Caco-2 (cell line): ENCODE measurements at regions not wholly inside any gene's neighbourhood (a gene's known extent, or its start where the extent isn't known, plus 50 kb on each side); places are given as distances from the start of the nearest gene placed in this dataset.

ENCODE experiments used
- BruUV-seq: library from RNA; stranded (reverse); fragments of 400-500 nt; replicated peaks from 2 replicates; lab custom pipeline; 2021; lab: Mats Ljungman, UMichigan
- CTCF ChIA-PET: fragments of 300-600 bp; sonication (Branson Sonifier 250); formaldehyde crosslinking; loops from one replicate; lab custom pipeline; 2022; ENCODE audit warnings: antibody characterized with exemption; lab: Charles Lee
- POLR2A ChIA-PET: fragments of 300-600 bp; sonication (Branson Sonifier 250); formaldehyde crosslinking; loops from one replicate; lab custom pipeline; 2022; ENCODE audit warnings: antibody characterized with exemption; lab: Charles Lee
- DNase-seq, 2 experiments: peaks; one replicate each; pipeline versions ENCODE4 v3.0.0 to v3.0.0-alpha.2; 2020 to 2022
- H3K27me3 ChIP-seq: replicated peaks from 2 replicates; pipeline ENCODE4 v1.6.0; 2011; ENCODE audit warnings: low read length; ENCODE audit not compliant: control insufficient read depth, insufficient read depth
- H3K36me3 ChIP-seq: 2 replicates; pipeline ENCODE4 v1.5.1; 2011; ENCODE audit warnings: low read length; ENCODE audit not compliant: control insufficient read depth, insufficient read depth
- H3K4me1 ChIP-seq: fragments of 250-450 bp; sonication (Bioruptor Pico); 2 replicates; pipeline ENCODE4 v1.5.1; 2020; ENCODE audit warnings: mild to moderate bottlenecking
- H3K4me3 ChIP-seq: 2 replicates; pipeline ENCODE4 v1.5.1; 2011; ENCODE audit warnings: low read depth, mild to moderate bottlenecking, control low read depth, low read length
- H3K9me3 ChIP-seq: fragments of 250-450 bp; sonication (Bioruptor Pico); 2 replicates; pipeline ENCODE4 v1.5.1; 2020; ENCODE audit warnings: mild to moderate bottlenecking, moderate library complexity
- H3K27ac Mint-ChIP-seq: one replicate; pipeline ENCODE4 v1.8.0; 2022; ENCODE audit warnings: mixed read lengths; ENCODE audit not compliant: unreplicated experiment
- H3K27me3 Mint-ChIP-seq: one replicate; pipeline ENCODE4 v1.8.0; 2022; ENCODE audit warnings: mixed read lengths; ENCODE audit not compliant: insufficient read depth, unreplicated experiment
- H3K36me3 Mint-ChIP-seq: one replicate; pipeline ENCODE4 v1.8.0; 2022; ENCODE audit warnings: mild to moderate bottlenecking, mixed read lengths; ENCODE audit not compliant: insufficient read depth, unreplicated experiment
- H3K4me1 Mint-ChIP-seq: one replicate; pipeline ENCODE4 v1.8.0; 2022; ENCODE audit warnings: low read depth, mixed read lengths; ENCODE audit not compliant: unreplicated experiment
- H3K4me3 Mint-ChIP-seq: one replicate; pipeline ENCODE4 v1.8.0; 2022; ENCODE audit warnings: mild to moderate bottlenecking, moderate library complexity, mixed read lengths; ENCODE audit not compliant: unreplicated experiment
- H3K9me3 Mint-ChIP-seq: one replicate; pipeline ENCODE4 v1.8.0; 2022; ENCODE audit warnings: mixed read lengths; ENCODE audit not compliant: unreplicated experiment
- CTCF ChIP-seq, 2 experiments: fragments of 200-600 bp in 1 of 2; IDR thresholded peaks; 1 replicate in 1 of 2; 2 replicates in 1 of 2; pipeline versions ENCODE4 v1.5.1 to v1.8.0; 2011 to 2022; ENCODE audit warnings: antibody characterized with exemption in 1 of 2, control low read depth in 1 of 2, inconsistent platforms in 1 of 2, low read depth in 1 of 2, low read length in 1 of 2, mild to moderate bottlenecking in 1 of 2, moderate library complexity in 1 of 2; ENCODE audit not compliant: insufficient read depth in 1 of 2, severe bottlenecking in 1 of 2, unreplicated experiment in 1 of 2
- intact Hi-C: fragments of 100-400 bp; cut with micrococcal nuclease; formaldehyde crosslinking; loops from one replicate; pipeline ENCODE4 v1.10.0; 2022; ENCODE audit not compliant: unreplicated experiment

DNA sequence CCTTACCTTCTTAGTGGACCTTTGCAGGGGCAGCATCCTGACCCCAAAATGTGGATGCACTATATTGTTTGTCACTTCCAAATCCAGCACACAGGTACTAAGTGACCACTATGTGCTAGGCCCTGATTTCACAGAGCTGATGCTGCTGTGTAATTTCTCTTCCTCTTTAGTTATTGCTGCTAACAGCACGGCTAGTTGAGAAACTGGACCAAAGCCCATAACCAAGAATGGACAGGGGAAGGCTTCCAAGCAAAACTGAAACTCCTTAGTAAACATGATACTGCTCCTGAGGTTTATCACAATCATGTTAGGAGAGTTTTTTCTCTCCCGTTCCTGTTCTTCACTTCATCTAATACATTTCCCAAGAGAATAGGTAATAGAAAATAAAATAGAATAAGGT is 172.9 kb upstream of the TTC29 start:
- Mint-ChIP-seq H3K36me3 (no peaks in the 10 kb centered on the region), H3K27ac (no peak overlapping the region), H3K9me3 (no peaks in the 10 kb centered on the region), H3K4me3 (no peak overlapping the region), H3K4me1 (no peaks in the 10 kb centered on the region), H3K27me3 (no peaks in the 10 kb centered on the region)
- H3K4me3 ChIP-seq: no peak overlapping the region
- no peaks in the 10 kb centered on the region for H3K36me3 ChIP-seq
- intact Hi-C loops: no loop called here
- no peaks in the 10 kb centered on the region for H3K4me1 ChIP-seq
- H3K27me3 ChIP-seq: no peaks in the 10 kb centered on the region
- no peaks in the 10 kb centered on the region for H3K9me3 ChIP-seq
- CTCF ChIA-PET: no interaction called here
- DNase-seq: no peak
- POLR2A ChIA-PET: no interaction called here
- TF ChIP-seq CTCF (IDR thresholded peaks at IDR 0.05; ENCODE audit: insufficient read depth in 1 of 2, low read depth in 1 of 2, low read length in 1 of 2, severe bottlenecking in 1 of 2, unreplicated experiment in 1 of 2): no peak
- no TSS peak for BruUV-seq

GRCh38 chr4:147122685-147123084 is 177.0 kb upstream of the TTC29 start:
- no peak for TF ChIP-seq CTCF (IDR thresholded peaks at IDR 0.05; ENCODE audit: insufficient read depth in 1 of 2, low read depth in 1 of 2, low read length in 1 of 2, severe bottlenecking in 1 of 2, unreplicated experiment in 1 of 2)
- no peaks in the 10 kb centered on the region for H3K27me3 ChIP-seq
- H3K4me3 Mint-ChIP-seq: no peak overlapping the region
- CTCF ChIA-PET: no interaction called here
- H3K36me3 ChIP-seq: no peaks in the 10 kb centered on the region
- H3K4me1 Mint-ChIP-seq: no peaks in the 10 kb centered on the region
- peaks cover 6% of the 10 kb centered on the region for H3K27me3 Mint-ChIP-seq
- POLR2A ChIA-PET: no interaction called here
- H3K4me1 ChIP-seq: no peaks in the 10 kb centered on the region
- BruUV-seq: no TSS peak
- H3K9me3 ChIP-seq: no peaks in the 10 kb centered on the region
- DNase-seq: no peak
- H3K4me3 ChIP-seq: no peak overlapping the region
- H3K36me3 Mint-ChIP-seq: no peaks in the 10 kb centered on the region
- no peaks in the 10 kb centered on the region for H3K9me3 Mint-ChIP-seq
- intact Hi-C loops: no loop called here
- no peak overlapping the region for H3K27ac Mint-ChIP-seq

DNA sequence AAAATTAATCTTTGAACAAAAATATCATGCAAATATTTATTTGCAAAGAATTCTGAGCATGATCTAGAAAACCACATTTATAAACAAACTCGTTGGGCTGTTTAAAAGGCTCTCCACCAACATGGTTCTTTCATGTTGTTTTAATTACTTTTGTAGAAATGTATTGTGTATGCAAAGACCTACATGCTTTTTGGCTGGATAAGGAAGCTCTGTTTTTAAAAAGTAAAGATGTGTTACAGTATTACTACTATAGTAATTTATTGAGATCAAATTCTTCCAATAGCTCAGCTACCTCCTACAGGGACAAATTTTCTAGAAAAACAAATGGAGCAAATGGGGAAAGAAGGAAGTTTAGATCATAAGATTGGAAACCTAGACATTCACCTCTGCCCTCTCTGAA is 177.5 kb upstream of the TTC29 start:
- no TSS peak for BruUV-seq
- DNase-seq: no peak
- ChIA-PET CTCF (no interaction called here), POLR2A (no interaction called here)
- no peaks in the 10 kb centered on the region for H3K27me3 ChIP-seq
- no peak for TF ChIP-seq CTCF (IDR thresholded peaks at IDR 0.05; ENCODE audit: insufficient read depth in 1 of 2, low read depth in 1 of 2, low read length in 1 of 2, severe bottlenecking in 1 of 2, unreplicated experiment in 1 of 2)
- no peak overlapping the region for H3K27ac Mint-ChIP-seq
- H3K9me3 ChIP-seq: no peaks in the 10 kb centered on the region
- H3K9me3 Mint-ChIP-seq: no peaks in the 10 kb centered on the region
- H3K36me3 Mint-ChIP-seq: no peaks in the 10 kb centered on the region
- H3K27me3 Mint-ChIP-seq: peaks cover 6% of the 10 kb centered on the region
- intact Hi-C loops: no loop called here
- H3K4me3 ChIP-seq: no peak overlapping the region
- no peaks in the 10 kb centered on the region for H3K4me1 Mint-ChIP-seq
- H3K4me3 Mint-ChIP-seq: no peak overlapping the region
- H3K36me3 ChIP-seq: no peaks in the 10 kb centered on the region
- H3K4me1 ChIP-seq: no peaks in the 10 kb centered on the region
